Gastrocnemius medialis (tissue), 4 donors: ENCODE measurements at regions not wholly inside any gene's neighbourhood (a gene's known extent, or its start where the extent isn't known, plus 50 kb on each side); places are given as distances from the start of the nearest gene placed in this dataset.

Source experiments
- POLR2A ChIP-seq, 2 donors: fragments of 450-650 bp; IDR thresholded peaks; one replicate each; pipeline ENCODE4 v1.6.1; 2017; ENCODE audit warnings: antibody characterized with exemption in 2 of 2, mild to moderate bottlenecking in 2 of 2, moderate library complexity in 2 of 2
- TF ChIP-seq, protein P1 (sequence below), 5 experiments: fragments of 450-650 bp in 3 of 5; fragments of 200-600 bp in 2 of 5; sonication (generic) in 2 of 5; IDR thresholded peaks in 4 of 5; conservative IDR thresholded peaks in 1 of 5; 1 replicate in 4 of 5; 2 replicates in 1 of 5; pipeline ENCODE4 v1.5.1; 2016 to 2019; ENCODE audit warnings: antibody characterized with exemption in 5 of 5, mild to moderate bottlenecking in 3 of 5, moderate library complexity in 3 of 5

DNA sequence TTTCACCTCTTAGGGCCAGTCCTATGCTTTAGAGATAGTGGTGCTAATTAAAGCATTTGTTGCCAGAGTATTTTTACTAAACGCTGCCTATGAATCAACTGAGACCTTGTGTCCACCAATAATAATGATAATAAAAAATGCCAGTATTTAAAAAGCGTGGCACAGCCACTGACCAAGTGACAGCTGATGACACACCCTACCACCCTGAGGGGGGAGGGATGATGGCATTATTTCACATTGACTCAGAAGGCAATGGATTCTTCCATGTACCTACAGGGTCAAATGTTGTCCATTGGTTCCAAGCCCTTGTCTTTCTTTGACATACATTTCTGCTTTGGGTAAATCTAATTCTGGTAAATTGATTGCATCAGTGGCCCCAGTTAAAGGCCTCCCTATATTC is 384.4 kb downstream of the DLEU7 start:
- TF ChIP-seq, protein P1, sequence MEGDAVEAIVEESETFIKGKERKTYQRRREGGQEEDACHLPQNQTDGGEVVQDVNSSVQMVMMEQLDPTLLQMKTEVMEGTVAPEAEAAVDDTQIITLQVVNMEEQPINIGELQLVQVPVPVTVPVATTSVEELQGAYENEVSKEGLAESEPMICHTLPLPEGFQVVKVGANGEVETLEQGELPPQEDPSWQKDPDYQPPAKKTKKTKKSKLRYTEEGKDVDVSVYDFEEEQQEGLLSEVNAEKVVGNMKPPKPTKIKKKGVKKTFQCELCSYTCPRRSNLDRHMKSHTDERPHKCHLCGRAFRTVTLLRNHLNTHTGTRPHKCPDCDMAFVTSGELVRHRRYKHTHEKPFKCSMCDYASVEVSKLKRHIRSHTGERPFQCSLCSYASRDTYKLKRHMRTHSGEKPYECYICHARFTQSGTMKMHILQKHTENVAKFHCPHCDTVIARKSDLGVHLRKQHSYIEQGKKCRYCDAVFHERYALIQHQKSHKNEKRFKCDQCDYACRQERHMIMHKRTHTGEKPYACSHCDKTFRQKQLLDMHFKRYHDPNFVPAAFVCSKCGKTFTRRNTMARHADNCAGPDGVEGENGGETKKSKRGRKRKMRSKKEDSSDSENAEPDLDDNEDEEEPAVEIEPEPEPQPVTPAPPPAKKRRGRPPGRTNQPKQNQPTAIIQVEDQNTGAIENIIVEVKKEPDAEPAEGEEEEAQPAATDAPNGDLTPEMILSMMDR (IDR thresholded peaks at IDR 0.05 in 4 of 5, conservative IDR thresholded peaks at IDR 0.05 in 1 of 5), result no peak
- no peak for TF ChIP-seq POLR2A (IDR thresholded peaks at IDR 0.05)
